Activated CD8-positive, alpha-beta T cell treated with anti-CD3 and anti-CD28 coated beads, Interleukin-2, amount 10 ng/mL, durations not matched to agents 7 days and 5 days (primary cell): ENCODE measurements at regions not wholly inside any gene's neighbourhood (a gene's known extent, or its start where the extent isn't known, plus 50 kb on each side); places are given as distances from the start of the nearest gene placed in this dataset.

ENCODE experiments used
- ATAC-seq: fragments of 150-1000 bp; cut with Tn5 transposase; one replicate; pipeline ENCODE4 v1.10.0; 2021; ENCODE audit warnings: moderate library complexity
- CTCF ChIA-PET: fragments of 350-600 bp; sonication (Branson Sonifier 250); formaldehyde crosslinking; loops from one replicate; lab custom pipeline; 2021; ENCODE audit warnings: antibody characterized with exemption; lab: Charles Lee
- POLR2A ChIA-PET: fragments of 350-600 bp; sonication (Branson Sonifier 250); formaldehyde crosslinking; loops from one replicate; lab custom pipeline; 2021; ENCODE audit warnings: antibody characterized with exemption; lab: Charles Lee
- DNase-seq: peaks from one replicate; pipeline ENCODE4 v3.0.0-alpha.2; 2020
- H3K27ac Mint-ChIP-seq: one replicate; pipeline ENCODE4 v1.8.0; 2021; ENCODE audit warnings: mild to moderate bottlenecking, mixed read lengths
- H3K27me3 Mint-ChIP-seq: one replicate; pipeline ENCODE4 v1.8.0; 2021; ENCODE audit warnings: low read depth, mixed read lengths
- H3K36me3 Mint-ChIP-seq: one replicate; pipeline ENCODE4 v1.8.0; 2021; ENCODE audit warnings: low read depth, mixed read lengths
- H3K4me1 Mint-ChIP-seq: one replicate; pipeline ENCODE4 v1.8.0; 2021; ENCODE audit warnings: low read depth, mixed read lengths
- H3K4me3 Mint-ChIP-seq: one replicate; pipeline ENCODE4 v1.8.0; 2021; ENCODE audit warnings: mild to moderate bottlenecking, mixed read lengths
- H3K9me3 Mint-ChIP-seq: one replicate; pipeline ENCODE4 v1.8.0; 2022; ENCODE audit warnings: mixed read lengths; ENCODE audit not compliant: insufficient read depth

DNA sequence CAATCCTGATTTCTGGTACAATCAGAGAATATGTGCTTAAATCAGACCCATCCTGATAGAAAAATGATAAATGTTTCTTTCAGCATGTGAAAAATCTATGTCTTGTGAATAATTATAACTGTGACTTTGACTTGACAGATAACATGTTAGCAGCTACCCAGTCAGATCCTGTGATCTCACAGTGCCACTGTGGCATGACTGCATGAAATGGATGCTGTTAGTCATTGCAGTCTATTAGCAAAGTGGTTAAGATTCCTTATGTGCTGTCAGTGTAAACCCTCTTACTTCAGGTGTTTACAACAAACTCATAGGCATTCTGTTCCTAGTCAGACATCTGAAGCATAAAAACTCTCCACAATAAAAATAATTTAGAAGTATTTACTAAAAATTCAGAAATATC lies 244.6 kb upstream of the RND3 start:
- H3K27ac Mint-ChIP-seq, result no peak overlapping the region
- no peak for DNase-seq
- H3K27me3 Mint-ChIP-seq, result no peaks in the 10 kb centered on the region
- H3K4me3 Mint-ChIP-seq, result no peak overlapping the region
- ATAC-seq, result no peak
- no peaks in the 10 kb centered on the region for H3K4me1 Mint-ChIP-seq
- no peaks in the 10 kb centered on the region for H3K9me3 Mint-ChIP-seq
- no peaks in the 10 kb centered on the region for H3K36me3 Mint-ChIP-seq
- CTCF ChIA-PET, result no interaction called here
- POLR2A ChIA-PET, result no interaction called here

DNA sequence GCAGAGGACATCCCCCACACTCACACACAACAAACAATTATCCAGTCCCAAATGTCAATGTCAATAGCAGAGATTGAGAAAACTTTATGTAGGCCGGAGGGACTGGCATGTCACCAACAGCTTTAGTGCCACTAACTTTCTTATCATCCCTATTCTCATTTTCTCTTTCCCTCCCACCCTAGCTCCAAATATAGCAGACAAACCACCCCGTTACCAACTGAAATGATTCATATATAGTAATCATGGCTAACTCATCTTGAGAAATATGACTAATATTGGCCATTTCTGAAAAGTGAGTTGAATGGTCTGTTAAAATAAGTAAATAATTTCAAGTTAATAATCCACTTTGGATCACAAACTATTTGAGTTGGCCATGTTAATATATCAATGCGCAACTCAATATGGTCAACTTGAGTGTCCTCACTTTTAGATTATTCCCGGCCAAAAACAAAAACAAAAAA lies 242.1 kb upstream of the RND3 start:
- H3K27me3 Mint-ChIP-seq, result no peaks in the 10 kb centered on the region
- no peak overlapping the region for H3K4me3 Mint-ChIP-seq
- H3K4me1 Mint-ChIP-seq, result no peaks in the 10 kb centered on the region
- ATAC-seq (no peak), DNase-seq (no peak)
- POLR2A ChIA-PET, result no interaction called here
- H3K27ac Mint-ChIP-seq, result no peak overlapping the region
- no peaks in the 10 kb centered on the region for H3K36me3 Mint-ChIP-seq
- CTCF ChIA-PET, result no interaction called here
- no peaks in the 10 kb centered on the region for H3K9me3 Mint-ChIP-seq

DNA sequence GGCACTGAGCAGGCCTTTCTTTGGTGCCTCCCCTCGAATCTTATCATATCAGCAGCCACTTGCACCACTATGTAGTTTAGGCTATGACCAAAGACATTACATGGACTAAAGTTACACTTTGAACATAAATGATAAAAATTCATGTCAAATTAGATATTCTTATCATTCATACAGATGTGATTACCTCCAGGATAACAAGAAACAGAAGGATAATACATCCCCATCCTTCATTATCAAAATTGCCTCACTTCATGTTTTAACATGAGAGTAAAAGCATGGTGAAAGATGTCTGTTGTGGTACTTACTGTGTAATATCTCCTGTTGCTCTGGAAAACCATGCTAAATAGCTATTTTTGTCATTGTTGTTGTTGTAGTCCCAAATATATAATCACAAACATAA lies 230.8 kb upstream of the RND3 start:
- DNase-seq, result no peak
- ATAC-seq, result no peak
- no peaks in the 10 kb centered on the region for H3K4me1 Mint-ChIP-seq
- ChIA-PET CTCF (no interaction called here), POLR2A (no interaction called here)
- no peaks in the 10 kb centered on the region for H3K36me3 Mint-ChIP-seq
- H3K4me3 Mint-ChIP-seq, result no peak overlapping the region
- H3K9me3 Mint-ChIP-seq, result no peaks in the 10 kb centered on the region
- no peaks in the 10 kb centered on the region for H3K27me3 Mint-ChIP-seq
- H3K27ac Mint-ChIP-seq, result no peak overlapping the region

DNA sequence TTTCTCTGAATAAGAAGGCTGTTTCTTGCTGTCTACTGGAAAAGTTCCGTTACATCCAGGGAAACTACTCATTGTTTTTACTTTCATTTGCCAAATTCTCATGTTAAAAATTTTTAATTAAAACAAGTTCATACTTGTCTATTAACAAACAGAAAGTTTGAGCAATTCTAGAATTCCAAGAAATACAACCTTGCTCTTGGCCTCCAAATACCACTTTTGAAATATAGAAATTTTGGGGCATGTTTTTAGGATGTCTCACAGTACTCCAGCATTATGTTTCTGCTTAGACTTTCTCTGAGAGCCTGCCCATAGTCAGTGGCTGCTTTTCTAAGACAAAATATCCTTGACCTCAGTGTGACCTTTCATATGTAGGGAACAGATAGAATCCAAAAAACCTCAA lies 228.7 kb upstream of the RND3 start:
- Mint-ChIP-seq H3K4me3 (no peak overlapping the region), H3K27me3 (no peaks in the 10 kb centered on the region), H3K27ac (no peak overlapping the region), H3K4me1 (no peaks in the 10 kb centered on the region), H3K9me3 (no peaks in the 10 kb centered on the region), H3K36me3 (no peaks in the 10 kb centered on the region)
- POLR2A ChIA-PET, result no interaction called here
- no peak for DNase-seq
- CTCF ChIA-PET, result no interaction called here
- ATAC-seq, result no peak

DNA sequence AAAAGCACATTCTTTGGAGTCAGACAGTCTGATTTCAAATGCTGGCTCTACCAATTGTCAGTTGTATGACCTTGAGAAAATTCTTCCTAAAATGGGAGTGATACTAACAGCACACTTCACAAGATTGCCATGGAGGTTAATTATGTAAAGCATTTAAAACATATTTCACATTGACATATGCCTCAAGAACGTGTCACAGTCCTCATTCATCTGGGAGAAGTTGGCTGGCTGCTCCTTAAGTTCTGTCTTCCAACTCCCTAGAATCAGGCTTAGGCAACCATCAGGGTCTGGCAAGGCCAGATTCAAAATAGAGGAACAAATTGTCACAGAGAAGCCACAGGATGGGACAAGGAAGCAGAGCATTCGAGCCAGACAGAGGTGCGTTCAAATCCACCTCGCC lies 228.0 kb upstream of the RND3 start:
- no peak for DNase-seq
- H3K4me1 Mint-ChIP-seq, result no peaks in the 10 kb centered on the region
- no peak for ATAC-seq
- POLR2A ChIA-PET, result interaction anchor here (0.6 kb wide), 1 partner anchor 10 kb away, joined by 3 read pairs; no protein-coding TSS in a partner anchor
- H3K4me3 Mint-ChIP-seq, result no peak overlapping the region
- no peaks in the 10 kb centered on the region for H3K9me3 Mint-ChIP-seq
- no peak overlapping the region for H3K27ac Mint-ChIP-seq
- no peaks in the 10 kb centered on the region for H3K27me3 Mint-ChIP-seq
- no peaks in the 10 kb centered on the region for H3K36me3 Mint-ChIP-seq
- CTCF ChIA-PET, result no interaction called here

DNA sequence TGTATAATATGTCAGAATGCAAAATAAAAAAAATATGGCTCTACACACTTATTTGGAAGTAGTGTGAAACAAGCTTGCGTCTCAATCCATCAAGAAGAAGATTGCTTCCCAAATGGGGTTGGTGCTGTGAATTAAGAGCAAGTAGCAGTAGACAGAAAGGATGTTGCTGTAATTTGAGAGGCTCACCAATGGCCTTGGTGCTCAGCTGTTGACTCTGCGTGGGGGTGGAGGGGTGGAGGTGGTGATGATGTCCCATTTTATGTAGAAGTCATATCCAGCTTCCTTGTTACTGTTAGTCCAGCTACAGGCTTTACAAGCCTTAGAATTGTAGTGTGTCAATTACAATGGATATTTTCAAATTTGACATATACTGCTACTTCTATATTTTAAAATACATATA lies 223.4 kb upstream of the RND3 start:
- no peaks in the 10 kb centered on the region for H3K27me3 Mint-ChIP-seq
- H3K4me1 Mint-ChIP-seq, result no peaks in the 10 kb centered on the region
- no peaks in the 10 kb centered on the region for H3K9me3 Mint-ChIP-seq
- ChIA-PET CTCF (no interaction called here), POLR2A (no interaction called here)
- H3K36me3 Mint-ChIP-seq, result no peaks in the 10 kb centered on the region
- DNase-seq (no peak), ATAC-seq (no peak)
- H3K4me3 Mint-ChIP-seq, result no peak overlapping the region
- H3K27ac Mint-ChIP-seq, result no peak overlapping the region

DNA sequence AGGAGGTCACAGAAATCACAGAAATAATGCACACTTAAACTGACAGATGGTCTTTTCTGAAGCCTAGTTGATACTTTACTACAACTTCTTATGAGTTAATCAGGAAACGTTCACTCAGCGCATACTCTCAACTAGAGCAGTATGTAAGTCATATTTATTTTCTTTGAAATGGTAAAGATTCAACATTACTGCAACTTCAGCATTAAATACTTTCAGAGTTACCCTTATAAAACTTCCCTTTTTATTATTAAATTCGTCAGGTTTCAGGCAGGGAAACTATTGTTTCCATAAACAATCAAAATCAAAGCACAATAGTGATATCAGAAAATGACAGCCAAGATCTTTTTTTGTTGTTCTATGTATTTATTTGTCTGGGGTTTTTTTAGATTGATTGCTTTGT lies 222.6 kb upstream of the RND3 start:
- no peak for DNase-seq
- ATAC-seq, result no peak
- Mint-ChIP-seq H3K4me1 (no peaks in the 10 kb centered on the region), H3K36me3 (no peaks in the 10 kb centered on the region), H3K9me3 (no peaks in the 10 kb centered on the region), H3K27me3 (no peaks in the 10 kb centered on the region), H3K4me3 (no peak overlapping the region), H3K27ac (no peak overlapping the region)
- CTCF ChIA-PET, result no interaction called here
- POLR2A ChIA-PET, result no interaction called here

DNA sequence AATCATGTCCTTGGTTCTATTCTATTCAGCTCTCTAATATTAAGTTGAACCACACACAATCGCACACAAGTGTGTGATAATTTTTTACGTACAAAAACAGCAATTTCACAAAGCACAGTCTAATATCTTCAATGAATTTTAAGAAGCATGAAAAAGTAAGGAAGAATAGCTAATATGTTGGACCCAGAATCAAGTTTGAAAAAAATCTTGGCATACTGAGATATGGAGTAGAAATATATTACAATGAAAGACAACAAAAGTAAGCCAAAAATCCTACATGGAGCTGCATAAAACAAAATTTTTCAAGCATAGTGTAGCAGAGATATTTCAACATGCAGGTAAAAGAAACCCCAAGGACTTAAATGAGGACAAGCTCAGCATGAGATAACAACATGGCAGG lies 219.1 kb upstream of the RND3 start:
- no peak overlapping the region for H3K27ac Mint-ChIP-seq
- ATAC-seq, result no peak
- no peak overlapping the region for H3K4me3 Mint-ChIP-seq
- no peaks in the 10 kb centered on the region for H3K36me3 Mint-ChIP-seq
- no peak for DNase-seq
- no peaks in the 10 kb centered on the region for H3K9me3 Mint-ChIP-seq
- ChIA-PET POLR2A (no interaction called here), CTCF (no interaction called here)
- H3K27me3 Mint-ChIP-seq, result no peaks in the 10 kb centered on the region
- no peaks in the 10 kb centered on the region for H3K4me1 Mint-ChIP-seq

DNA sequence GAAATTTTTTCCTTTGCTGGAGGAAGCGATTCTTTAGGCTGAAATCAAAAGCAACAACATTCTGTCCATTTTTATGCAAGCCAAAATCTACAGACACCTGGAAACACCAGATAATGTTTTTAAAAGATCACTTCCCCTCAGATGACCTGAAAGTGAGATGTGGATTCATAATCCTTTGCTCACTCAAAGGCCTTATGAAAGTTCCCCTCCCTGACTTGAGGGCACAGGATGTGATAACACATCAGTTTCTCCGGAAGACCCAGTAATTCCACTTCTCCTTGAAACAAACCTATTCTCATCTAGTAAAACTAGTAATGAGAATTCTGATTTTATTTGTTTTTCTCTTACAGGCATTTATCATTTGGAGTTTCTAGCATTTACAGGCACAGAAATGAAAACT lies 218.3 kb upstream of the RND3 start:
- H3K27ac Mint-ChIP-seq, result no peak overlapping the region
- ChIA-PET CTCF (no interaction called here), POLR2A (no interaction called here)
- ATAC-seq (no peak), DNase-seq (no peak)
- H3K27me3 Mint-ChIP-seq, result no peaks in the 10 kb centered on the region
- H3K36me3 Mint-ChIP-seq, result no peaks in the 10 kb centered on the region
- no peaks in the 10 kb centered on the region for H3K9me3 Mint-ChIP-seq
- no peak overlapping the region for H3K4me3 Mint-ChIP-seq
- H3K4me1 Mint-ChIP-seq, result no peaks in the 10 kb centered on the region

DNA sequence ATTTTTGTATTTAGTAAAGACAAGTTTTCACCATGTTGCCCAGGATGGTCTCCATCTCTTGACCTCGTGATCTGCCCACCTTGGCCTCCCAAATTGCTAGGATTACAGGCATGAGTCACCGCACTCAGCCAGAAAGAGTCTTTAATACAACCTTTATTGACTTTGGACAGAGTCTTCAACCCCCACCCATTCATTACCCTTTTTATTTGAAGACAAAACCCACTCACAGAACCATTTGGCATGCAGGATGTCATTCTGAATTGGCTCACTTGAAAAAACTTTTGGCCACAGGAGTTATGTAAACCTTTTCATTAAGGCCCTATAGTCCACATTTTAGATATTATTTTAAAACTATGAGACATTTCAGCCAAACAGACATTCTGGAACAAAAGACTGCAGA lies 217.9 kb upstream of the RND3 start:
- ChIA-PET POLR2A (no interaction called here), CTCF (no interaction called here)
- no peaks in the 10 kb centered on the region for H3K9me3 Mint-ChIP-seq
- no peaks in the 10 kb centered on the region for H3K4me1 Mint-ChIP-seq
- no peak for DNase-seq
- no peaks in the 10 kb centered on the region for H3K36me3 Mint-ChIP-seq
- ATAC-seq, result no peak
- no peak overlapping the region for H3K4me3 Mint-ChIP-seq
- H3K27me3 Mint-ChIP-seq, result no peaks in the 10 kb centered on the region
- no peak overlapping the region for H3K27ac Mint-ChIP-seq

DNA sequence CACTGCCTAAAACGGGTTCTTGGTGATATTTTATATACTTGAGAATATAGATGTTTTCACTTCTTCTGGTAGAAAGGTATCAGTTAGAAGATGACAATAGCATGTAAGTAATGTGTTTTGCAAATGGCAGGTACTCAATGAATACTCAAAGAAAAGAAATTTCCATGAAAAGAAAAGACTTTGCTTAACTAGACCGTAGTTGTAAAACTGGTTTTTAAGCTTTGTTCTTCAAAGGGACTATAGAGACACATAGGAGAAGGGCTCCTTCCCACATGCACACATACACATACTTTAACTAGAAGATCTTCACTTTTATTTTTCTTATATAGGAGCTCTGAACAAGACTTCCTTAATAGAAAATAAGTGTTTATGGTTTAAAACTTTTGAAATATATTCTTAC lies 215.3 kb upstream of the RND3 start:
- ATAC-seq, result no peak
- CTCF ChIA-PET, result no interaction called here
- H3K36me3 Mint-ChIP-seq, result no peaks in the 10 kb centered on the region

DNA sequence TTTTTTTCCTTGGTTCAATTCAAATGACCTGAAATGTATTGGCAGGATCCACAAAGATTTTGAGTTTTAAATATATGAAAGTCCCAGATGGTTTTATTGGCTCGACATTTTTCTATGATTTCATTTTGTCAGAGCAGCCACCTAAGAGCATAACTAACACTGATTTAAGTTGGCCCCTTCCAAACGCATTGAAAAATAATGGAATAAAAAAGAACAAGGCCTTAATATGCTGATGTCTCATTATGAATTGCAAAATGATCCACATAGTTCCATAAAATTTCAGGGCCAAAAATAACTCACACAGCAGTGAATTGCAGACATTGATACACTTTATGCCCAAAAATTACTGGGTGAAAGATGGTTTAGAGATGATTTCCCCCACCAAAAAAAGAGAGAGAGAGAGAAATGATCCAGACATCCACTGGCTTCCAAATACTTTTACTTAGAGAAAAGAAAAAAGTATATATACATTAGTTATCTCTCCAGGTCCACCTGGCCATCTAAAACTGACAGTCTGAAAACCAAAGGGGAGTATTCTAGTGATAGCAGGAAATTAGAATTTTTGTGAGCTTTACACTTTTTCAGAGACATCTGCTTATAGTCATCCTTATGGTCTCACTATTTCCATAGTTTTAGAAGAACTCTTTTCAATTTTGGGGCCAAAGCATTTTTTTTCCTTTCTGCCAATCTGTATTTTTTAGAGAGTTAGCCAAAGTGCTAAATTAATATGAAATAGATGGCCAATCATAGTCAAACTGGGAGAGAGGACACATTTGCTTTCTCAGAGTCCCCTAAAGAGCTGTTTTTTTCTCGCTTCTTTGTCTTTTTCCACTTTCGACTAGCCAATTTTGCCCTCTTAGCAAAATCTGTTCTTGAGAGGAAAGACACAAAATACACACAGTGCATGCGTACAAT lies 213.5 kb upstream of the RND3 start:
- DNase-seq (no peak), ATAC-seq (no peak)
- no peaks in the 10 kb centered on the region for H3K9me3 Mint-ChIP-seq
- no peaks in the 10 kb centered on the region for H3K4me1 Mint-ChIP-seq
- no peak overlapping the region for H3K4me3 Mint-ChIP-seq
- no peaks in the 10 kb centered on the region for H3K36me3 Mint-ChIP-seq
- H3K27me3 Mint-ChIP-seq, result no peaks in the 10 kb centered on the region
- no peak overlapping the region for H3K27ac Mint-ChIP-seq
- CTCF ChIA-PET, result no interaction called here
- POLR2A ChIA-PET, result no interaction called here

More for the DNA sequence above, 215.3 kb upstream of the RND3 start:
- DNase-seq, result no peak
- Mint-ChIP-seq H3K4me1 (no peaks in the 10 kb centered on the region), H3K27ac (no peak overlapping the region), H3K4me3 (no peak overlapping the region), H3K27me3 (no peaks in the 10 kb centered on the region), H3K9me3 (no peaks in the 10 kb centered on the region)
- POLR2A ChIA-PET, result no interaction called here

DNA sequence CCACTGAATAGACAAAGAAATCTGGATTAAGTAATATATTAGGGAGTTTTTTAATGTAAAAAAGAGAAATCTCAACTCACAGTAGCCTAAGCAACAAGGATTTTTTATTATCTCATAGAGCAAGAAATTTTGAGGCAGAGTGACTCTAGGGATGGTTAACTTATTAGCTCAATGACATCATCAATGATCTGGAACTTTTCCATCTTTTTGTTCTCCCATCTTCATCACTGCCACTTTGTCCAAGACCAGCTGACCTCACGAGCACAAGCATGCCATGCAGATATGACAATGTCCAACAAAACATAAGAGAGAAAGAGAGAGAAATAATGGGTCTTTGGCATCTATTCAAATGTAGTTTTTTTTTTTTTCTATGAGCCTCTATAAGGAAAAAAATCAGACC lies 211.8 kb upstream of the RND3 start:
- CTCF ChIA-PET, result no interaction called here
- no peak overlapping the region for H3K4me3 Mint-ChIP-seq
- H3K27me3 Mint-ChIP-seq, result no peaks in the 10 kb centered on the region
- POLR2A ChIA-PET, result no interaction called here
- no peaks in the 10 kb centered on the region for H3K36me3 Mint-ChIP-seq
- H3K9me3 Mint-ChIP-seq, result no peaks in the 10 kb centered on the region
- H3K4me1 Mint-ChIP-seq, result no peaks in the 10 kb centered on the region
- no peak overlapping the region for H3K27ac Mint-ChIP-seq
- ATAC-seq (no peak), DNase-seq (no peak)
